Stomach (tissue), 4 donors: ENCODE measurements at regions not wholly inside any gene's neighbourhood (a gene's known extent, or its start where the extent isn't known, plus 50 kb on each side); places are given as distances from the start of the nearest gene placed in this dataset.

Source experiments
- CTCF ChIP-seq, 7 experiments: fragments of 450-650 bp in 4 of 7; fragments of 200-600 bp in 3 of 7; sonication (generic) in 3 of 7; IDR thresholded peaks; one replicate each; pipeline ENCODE4 v1.5.1; 2016 to 2019; ENCODE audit warnings: antibody characterized with exemption in 7 of 7, control low read depth in 2 of 7, mild to moderate bottlenecking in 1 of 7
- POLR2A ChIP-seq, 4 donors: fragments of 450-650 bp; IDR thresholded peaks; one replicate each; pipeline ENCODE4 v1.6.1; 2016; ENCODE audit warnings: antibody characterized with exemption in 4 of 4, control low read depth in 2 of 4, mild to moderate bottlenecking in 1 of 4, moderate library complexity in 1 of 4
- POLR2AphosphoS5 ChIP-seq, 3 donors: sonication (generic); formaldehyde crosslinking; IDR thresholded peaks; one replicate each; pipeline ENCODE4 v1.6.1; 2016; ENCODE audit warnings: antibody characterized with exemption in 3 of 3

- TF ChIP-seq CTCF (IDR thresholded peaks at IDR 0.05): no peak
- no peak for TF ChIP-seq POLR2A (IDR thresholded peaks at IDR 0.05)
- TF ChIP-seq POLR2AphosphoS5 (IDR thresholded peaks at IDR 0.05): no peak
Measured at GRCh38 chr2:128596396-128597120, 277.9 kb upstream of the HS6ST1 start.
